BJ (cell line): ENCODE measurements at regions not wholly inside any gene's neighbourhood (a gene's known extent, or its start where the extent isn't known, plus 50 kb on each side); places are given as distances from the start of the nearest gene placed in this dataset.

Experiments
- CTCF ChIA-PET: fragments of 350-600 bp; formaldehyde crosslinking; extraction: SDS; loops from one replicate; lab custom pipeline; 2021; ENCODE audit warnings: antibody characterized with exemption, inconsistent platforms; lab: Yijun Ruan, JAX
- POLR2A ChIA-PET: fragments of 300-600 bp; sonication (Branson Sonifier 250); formaldehyde crosslinking; extraction: SDS; loops from one replicate; lab custom pipeline; 2021; ENCODE audit warnings: antibody characterized with exemption; lab: Charles Lee
- DNase-seq: peaks from one replicate; pipeline ENCODE4 v3.0.0-alpha.2; 2011; ENCODE audit warnings: low read depth
- H3K27me3 ChIP-seq: 2 replicates; pipeline ENCODE4 v1.6.0; 2011; ENCODE audit warnings: low read length; ENCODE audit not compliant: control insufficient read depth, insufficient read depth
- H3K36me3 ChIP-seq: 2 replicates; pipeline ENCODE4 v1.5.1; 2011; ENCODE audit warnings: low read length; ENCODE audit not compliant: control insufficient read depth, insufficient read depth
- H3K4me3 ChIP-seq: 2 replicates; pipeline ENCODE4 v1.5.1; 2011; ENCODE audit warnings: low read depth, mild to moderate bottlenecking, control low read depth, low read length
- CTCF ChIP-seq: IDR thresholded peaks from 2 replicates; pipeline ENCODE4 v1.5.1; 2011; ENCODE audit warnings: low read depth, mild to moderate bottlenecking, control low read depth, inconsistent platforms, low read length, moderate library complexity; ENCODE audit not compliant: insufficient read depth

GRCh38 chr7:96484091-96484490, 162.2 kb upstream of the SLC25A13 start:
- H3K27me3 ChIP-seq = no peaks in the 10 kb centered on the region
- H3K36me3 ChIP-seq = no peaks in the 10 kb centered on the region
- CTCF ChIA-PET = interaction anchor here (0.8 kb wide), 1 partner anchor 8 kb away, joined by 3 read pairs; no protein-coding TSS in a partner anchor
- POLR2A ChIA-PET = no interaction called here
- H3K4me3 ChIP-seq = no peak overlapping the region
- no peak for DNase-seq
- no peak for TF ChIP-seq CTCF

GRCh38 chr7:96481796-96482195, 159.9 kb upstream of the SLC25A13 start:
- TF ChIP-seq CTCF = no peak
- ChIA-PET CTCF (interaction anchor here (0.6 kb wide), 1 partner anchor 235 kb away, joined by 4 read pairs; no protein-coding TSS in a partner anchor), POLR2A (no interaction called here)
- no peak overlapping the region for H3K4me3 ChIP-seq
- no peaks in the 10 kb centered on the region for H3K36me3 ChIP-seq
- H3K27me3 ChIP-seq = no peaks in the 10 kb centered on the region
- DNase-seq = peak; percentile 4

GRCh38 chr7:96479015-96479645, 157.2 kb upstream of the SLC25A13 start:
- POLR2A ChIA-PET = no interaction called here
- DNase-seq = no peak
- no peak overlapping the region for H3K4me3 ChIP-seq
- H3K36me3 ChIP-seq = no peaks in the 10 kb centered on the region
- CTCF ChIA-PET = no interaction called here
- no peaks in the 10 kb centered on the region for H3K27me3 ChIP-seq
- no peak for TF ChIP-seq CTCF

- Histone ChIP-seq H3K27me3 (no peaks in the 10 kb centered on the region), H3K4me3 (no peak overlapping the region), H3K36me3 (no peaks in the 10 kb centered on the region)
- DNase-seq = no peak
- ChIA-PET POLR2A (no interaction called here), CTCF (no interaction called here)
- no peak for TF ChIP-seq CTCF
These were observed 149.7 kb upstream of the SLC25A13 start for GRCh38 chr7:96471606-96472005.

GRCh38 chr7:96452146-96452545, 130.2 kb upstream of the SLC25A13 start:
- POLR2A ChIA-PET = no interaction called here
- CTCF ChIA-PET = interaction anchor here (0.6 to 1.4 kb wide), 3 partner anchors 8 to 125 kb away, joined by 3 to 4 read pairs (median 3); no protein-coding TSS in a partner anchor

More at GRCh38 chr7:96452146-96452545, 130.2 kb upstream of the SLC25A13 start:
- Histone ChIP-seq H3K27me3 (no peaks in the 10 kb centered on the region), H3K36me3 (no peaks in the 10 kb centered on the region), H3K4me3 (no peak overlapping the region)
- TF ChIP-seq CTCF = no peak
- DNase-seq = no peak
